ENCODE measurements at regions not wholly inside any gene's neighbourhood (a gene's known extent, or its start where the extent isn't known, plus 50 kb on each side); places are given as distances from the start of the nearest gene placed in this dataset.

DNA sequence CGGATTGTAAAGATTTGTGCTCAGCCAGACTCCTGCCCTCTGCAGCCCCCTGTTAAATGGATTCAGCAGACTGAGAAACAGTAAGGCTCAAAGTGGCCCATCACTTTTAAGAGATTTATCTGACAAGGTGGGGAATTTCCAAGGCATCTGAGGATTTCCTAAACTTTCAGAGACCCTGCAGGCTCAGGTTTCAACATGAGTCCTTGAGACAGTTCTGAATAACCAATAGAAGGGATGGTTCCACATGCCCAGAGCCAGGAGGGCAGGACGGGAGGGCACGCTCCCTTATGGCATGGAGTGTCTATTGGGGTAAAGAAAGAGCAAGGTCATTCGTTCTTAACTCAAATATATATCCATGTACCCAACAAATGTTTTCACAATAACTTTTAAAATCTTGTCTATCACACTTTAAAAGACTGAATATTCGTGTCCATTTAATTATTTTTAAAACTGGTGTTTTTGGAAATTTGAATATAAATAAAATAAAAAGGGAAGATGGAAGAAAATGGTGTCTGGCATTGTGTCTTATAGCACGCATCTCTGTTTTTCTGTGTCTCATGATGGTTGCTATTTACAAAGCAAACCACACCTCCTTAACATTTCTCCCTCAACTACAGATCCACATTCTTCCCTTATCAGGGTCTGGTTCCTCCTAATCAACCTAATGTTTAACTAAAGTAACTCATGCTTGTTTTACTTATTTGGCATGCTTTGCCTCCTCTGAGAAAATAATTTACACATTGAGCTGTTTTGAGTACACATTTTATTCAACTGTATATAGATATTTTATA lies 56.0 kb upstream of the DSG1 start:
- TF ChIP-seq, protein P1, sequence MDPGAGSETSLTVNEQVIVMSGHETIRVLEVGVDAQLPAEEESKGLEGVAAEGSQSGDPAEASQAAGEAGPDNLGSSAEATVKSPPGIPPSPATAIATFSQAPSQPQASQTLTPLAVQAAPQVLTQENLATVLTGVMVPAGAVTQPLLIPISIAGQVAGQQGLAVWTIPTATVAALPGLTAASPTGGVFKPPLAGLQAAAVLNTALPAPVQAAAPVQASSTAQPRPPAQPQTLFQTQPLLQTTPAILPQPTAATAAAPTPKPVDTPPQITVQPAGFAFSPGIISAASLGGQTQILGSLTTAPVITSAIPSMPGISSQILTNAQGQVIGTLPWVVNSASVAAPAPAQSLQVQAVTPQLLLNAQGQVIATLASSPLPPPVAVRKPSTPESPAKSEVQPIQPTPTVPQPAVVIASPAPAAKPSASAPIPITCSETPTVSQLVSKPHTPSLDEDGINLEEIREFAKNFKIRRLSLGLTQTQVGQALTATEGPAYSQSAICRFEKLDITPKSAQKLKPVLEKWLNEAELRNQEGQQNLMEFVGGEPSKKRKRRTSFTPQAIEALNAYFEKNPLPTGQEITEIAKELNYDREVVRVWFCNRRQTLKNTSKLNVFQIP (CRISPR knock-in tag; IDR thresholded peaks at IDR 0.05; ENCODE audit: borderline replicate concordance, low read depth): no peak
- no peak for TF ChIP-seq TOX (CRISPR knock-in tag; IDR thresholded peaks at IDR 0.05; ENCODE audit: borderline replicate concordance)
- no peak for ATAC-seq

DNA sequence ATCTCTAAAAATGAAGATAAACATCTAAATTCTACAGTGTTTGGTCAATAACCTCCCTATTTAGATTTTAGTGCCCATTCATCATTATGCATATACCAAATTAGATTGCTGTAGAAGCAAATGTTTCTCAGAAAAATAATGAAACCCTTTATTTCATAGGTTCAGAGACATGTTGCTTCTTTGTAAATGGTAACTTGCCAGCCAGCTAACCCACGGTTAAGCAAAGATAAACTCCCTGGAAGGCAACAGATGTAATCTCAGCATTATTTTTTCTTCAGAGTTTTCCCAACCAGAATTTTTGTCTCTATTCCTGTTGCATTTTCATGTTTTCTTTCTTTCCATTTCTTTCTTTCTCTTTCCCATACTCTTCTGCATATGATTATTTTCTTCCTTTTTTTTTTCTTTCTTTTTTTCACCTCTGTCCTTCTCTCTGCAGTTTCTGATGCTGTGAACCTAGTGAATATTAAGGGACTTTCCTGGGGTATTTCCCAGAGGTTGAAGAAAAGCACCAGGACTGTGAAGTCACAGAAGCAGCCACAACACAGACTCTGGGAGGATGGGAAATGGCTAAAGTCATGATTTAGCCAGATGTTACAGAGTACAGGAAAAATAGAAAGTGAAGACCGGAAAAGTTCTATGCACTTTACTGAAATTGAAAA lies 50.0 kb upstream of the DSG1 start:
- TF ChIP-seq ZFP3 (CRISPR knock-in tag; IDR thresholded peaks at IDR 0.05) (no peak), TCF4 (CRISPR knock-in tag; IDR thresholded peaks at IDR 0.05; ENCODE audit: borderline replicate concordance) (no peak), ZNF8 (CRISPR knock-in tag; IDR thresholded peaks at IDR 0.05) (no peak), PPARA (CRISPR knock-in tag; IDR thresholded peaks at IDR 0.05; ENCODE audit: borderline replicate concordance) (no peak), ARNTL (CRISPR knock-in tag; IDR thresholded peaks at IDR 0.05; ENCODE audit: borderline replicate concordance, low read depth) (no peak), ISL1 (CRISPR knock-in tag; IDR thresholded peaks at IDR 0.05) (no peak), RARB (CRISPR knock-in tag; IDR thresholded peaks at IDR 0.05) (no peak), ZFP30 (CRISPR knock-in tag; IDR thresholded peaks at IDR 0.05) (no peak), SNAI2 (CRISPR knock-in tag; IDR thresholded peaks at IDR 0.05) (no peak)
- TF ChIP-seq, protein P2, sequence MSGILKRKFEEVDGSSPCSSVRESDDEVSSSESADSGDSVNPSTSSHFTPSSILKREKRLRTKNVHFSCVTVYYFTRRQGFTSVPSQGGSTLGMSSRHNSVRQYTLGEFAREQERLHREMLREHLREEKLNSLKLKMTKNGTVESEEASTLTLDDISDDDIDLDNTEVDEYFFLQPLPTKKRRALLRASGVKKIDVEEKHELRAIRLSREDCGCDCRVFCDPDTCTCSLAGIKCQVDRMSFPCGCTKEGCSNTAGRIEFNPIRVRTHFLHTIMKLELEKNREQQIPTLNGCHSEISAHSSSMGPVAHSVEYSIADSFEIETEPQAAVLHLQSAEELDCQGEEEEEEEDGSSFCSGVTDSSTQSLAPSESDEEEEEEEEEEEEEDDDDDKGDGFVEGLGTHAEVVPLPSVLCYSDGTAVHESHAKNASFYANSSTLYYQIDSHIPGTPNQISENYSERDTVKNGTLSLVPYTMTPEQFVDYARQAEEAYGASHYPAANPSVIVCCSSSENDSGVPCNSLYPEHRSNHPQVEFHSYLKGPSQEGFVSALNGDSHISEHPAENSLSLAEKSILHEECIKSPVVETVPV (CRISPR knock-in tag; IDR thresholded peaks at IDR 0.05): no peak
- no peak for ATAC-seq

All from SK-N-SH treated with all-trans-retinoic acid at 6 μM for 48 hours (cell line).